ENCODE measurements at regions not wholly inside any gene's neighbourhood (a gene's known extent, or its start where the extent isn't known, plus 50 kb on each side); places are given as distances from the start of the nearest gene placed in this dataset.

DNA sequence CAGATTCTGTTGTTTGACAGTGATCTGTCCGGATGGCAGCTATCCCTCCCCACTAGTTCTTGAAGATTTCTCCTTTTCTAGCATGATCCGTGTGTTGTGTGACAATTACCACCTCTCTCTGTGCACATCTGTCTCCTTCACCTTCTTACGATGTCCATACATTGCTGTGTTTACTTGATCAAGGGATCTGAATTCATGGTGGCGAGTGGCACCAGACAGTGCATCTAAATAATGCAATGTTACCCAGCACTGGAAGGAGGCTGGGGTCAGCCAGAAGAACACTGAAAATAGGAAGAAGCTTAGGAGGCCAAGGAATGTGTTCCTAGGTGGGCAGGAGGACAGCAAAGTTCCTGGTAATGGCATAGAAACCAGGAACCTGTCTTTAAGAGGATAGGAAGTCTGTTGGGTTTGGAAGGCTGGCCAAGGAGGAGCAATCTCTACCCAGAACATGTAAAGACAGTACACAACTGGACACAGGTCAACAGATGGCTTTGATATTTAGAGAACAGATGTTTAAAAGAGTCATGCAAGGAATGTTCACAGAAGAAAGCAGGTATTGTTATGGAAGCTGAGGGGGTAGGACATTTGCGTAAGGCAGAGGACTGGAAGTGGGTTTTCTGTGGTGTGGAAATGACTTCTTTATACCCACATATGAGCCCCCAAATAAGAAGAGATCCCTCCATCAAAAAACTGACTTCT, 126.4 kb downstream of the HRH4 start:
- TF ChIP-seq, protein P1, sequence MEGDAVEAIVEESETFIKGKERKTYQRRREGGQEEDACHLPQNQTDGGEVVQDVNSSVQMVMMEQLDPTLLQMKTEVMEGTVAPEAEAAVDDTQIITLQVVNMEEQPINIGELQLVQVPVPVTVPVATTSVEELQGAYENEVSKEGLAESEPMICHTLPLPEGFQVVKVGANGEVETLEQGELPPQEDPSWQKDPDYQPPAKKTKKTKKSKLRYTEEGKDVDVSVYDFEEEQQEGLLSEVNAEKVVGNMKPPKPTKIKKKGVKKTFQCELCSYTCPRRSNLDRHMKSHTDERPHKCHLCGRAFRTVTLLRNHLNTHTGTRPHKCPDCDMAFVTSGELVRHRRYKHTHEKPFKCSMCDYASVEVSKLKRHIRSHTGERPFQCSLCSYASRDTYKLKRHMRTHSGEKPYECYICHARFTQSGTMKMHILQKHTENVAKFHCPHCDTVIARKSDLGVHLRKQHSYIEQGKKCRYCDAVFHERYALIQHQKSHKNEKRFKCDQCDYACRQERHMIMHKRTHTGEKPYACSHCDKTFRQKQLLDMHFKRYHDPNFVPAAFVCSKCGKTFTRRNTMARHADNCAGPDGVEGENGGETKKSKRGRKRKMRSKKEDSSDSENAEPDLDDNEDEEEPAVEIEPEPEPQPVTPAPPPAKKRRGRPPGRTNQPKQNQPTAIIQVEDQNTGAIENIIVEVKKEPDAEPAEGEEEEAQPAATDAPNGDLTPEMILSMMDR (conservative IDR thresholded peaks at IDR 0.05; ENCODE audit: low read length) = no peak
- no peak for TF ChIP-seq EZH2phosphoT487 (IDR thresholded peaks at IDR 0.05; ENCODE audit: borderline replicate concordance)

All from Loucy (cell line).